ENCODE measurements at regions not wholly inside any gene's neighbourhood (a gene's known extent, or its start where the extent isn't known, plus 50 kb on each side); places are given as distances from the start of the nearest gene placed in this dataset.

GRCh38 chr11:134642206-134642605 is 230.2 kb upstream of the B3GAT1 start:
- DNase-seq (ENCODE audit: insufficient read length, low spot score) (no peak), FAIRE-seq (no peak)

- no peak for FAIRE-seq
- no peak for DNase-seq (ENCODE audit: insufficient read length, low spot score)
Observed at GRCh38 chr11:134640971-134641968, 229.2 kb upstream of the B3GAT1 start.

- DNase-seq (ENCODE audit: insufficient read length, low spot score) = no peak
- FAIRE-seq = no peak
Observed at GRCh38 chr11:134640536-134640935, 228.5 kb upstream of the B3GAT1 start.

GRCh38 chr11:134639586-134640330 is 227.7 kb upstream of the B3GAT1 start:
- FAIRE-seq = no peak
- DNase-seq (ENCODE audit: insufficient read length, low spot score) = no peak

GRCh38 chr11:134638796-134639430 is 226.9 kb upstream of the B3GAT1 start:
- DNase-seq (ENCODE audit: insufficient read length, low spot score) (no peak), FAIRE-seq (no peak)

- FAIRE-seq (no peak), DNase-seq (ENCODE audit: insufficient read length, low spot score) (no peak)
Observed at GRCh38 chr11:134637091-134638015, 225.3 kb upstream of the B3GAT1 start.

GRCh38 chr11:134636071-134636470 is 224.0 kb upstream of the B3GAT1 start:
- FAIRE-seq (no peak), DNase-seq (ENCODE audit: insufficient read length, low spot score) (no peak)

GRCh38 chr11:134634897-134635831 is 223.1 kb upstream of the B3GAT1 start:
- no peak for FAIRE-seq

GRCh38 chr11:134633276-134633675 is 221.2 kb upstream of the B3GAT1 start:
- DNase-seq (ENCODE audit: insufficient read length, low spot score) = no peak
- no peak for FAIRE-seq

More at GRCh38 chr11:134634897-134635831, 223.1 kb upstream of the B3GAT1 start:
- DNase-seq (ENCODE audit: insufficient read length, low spot score) = no peak

- DNase-seq (ENCODE audit: insufficient read length, low spot score) = no peak
- FAIRE-seq = no peak
Observed at GRCh38 chr11:134632347-134633119, 220.5 kb upstream of the B3GAT1 start.

- FAIRE-seq (no peak), DNase-seq (ENCODE audit: insufficient read length, low spot score) (no peak)
Observed at GRCh38 chr11:134630861-134631260, 218.8 kb upstream of the B3GAT1 start.

GRCh38 chr11:134628426-134628825 is 216.4 kb upstream of the B3GAT1 start:
- no peak for FAIRE-seq
- no peak for DNase-seq (ENCODE audit: insufficient read length, low spot score)

GRCh38 chr11:134626032-134626431 is 214.0 kb upstream of the B3GAT1 start:
- DNase-seq (ENCODE audit: insufficient read length, low spot score) (no peak), FAIRE-seq (no peak)

- DNase-seq (ENCODE audit: insufficient read length, low spot score) (no peak), FAIRE-seq (no peak)
Observed at GRCh38 chr11:134625631-134626030, 213.6 kb upstream of the B3GAT1 start.

- FAIRE-seq (no peak), DNase-seq (ENCODE audit: insufficient read length, low spot score) (no peak)
Observed at GRCh38 chr11:134625151-134625550, 213.1 kb upstream of the B3GAT1 start.

GRCh38 chr11:134624166-134624920 is 212.3 kb upstream of the B3GAT1 start:
- FAIRE-seq = no peak

GRCh38 chr11:134623711-134624110 is 211.7 kb upstream of the B3GAT1 start:
- FAIRE-seq (no peak), DNase-seq (ENCODE audit: insufficient read length, low spot score) (no peak)

More at GRCh38 chr11:134624166-134624920, 212.3 kb upstream of the B3GAT1 start:
- no peak for DNase-seq (ENCODE audit: insufficient read length, low spot score)

Data from GM19239 (cell line).